ENCODE measurements at regions not wholly inside any gene's neighbourhood (a gene's known extent, or its start where the extent isn't known, plus 50 kb on each side); places are given as distances from the start of the nearest gene placed in this dataset.
A peak's percentile ranks its signal among the peaks of the same experiment; 100 is the strongest.

DNA sequence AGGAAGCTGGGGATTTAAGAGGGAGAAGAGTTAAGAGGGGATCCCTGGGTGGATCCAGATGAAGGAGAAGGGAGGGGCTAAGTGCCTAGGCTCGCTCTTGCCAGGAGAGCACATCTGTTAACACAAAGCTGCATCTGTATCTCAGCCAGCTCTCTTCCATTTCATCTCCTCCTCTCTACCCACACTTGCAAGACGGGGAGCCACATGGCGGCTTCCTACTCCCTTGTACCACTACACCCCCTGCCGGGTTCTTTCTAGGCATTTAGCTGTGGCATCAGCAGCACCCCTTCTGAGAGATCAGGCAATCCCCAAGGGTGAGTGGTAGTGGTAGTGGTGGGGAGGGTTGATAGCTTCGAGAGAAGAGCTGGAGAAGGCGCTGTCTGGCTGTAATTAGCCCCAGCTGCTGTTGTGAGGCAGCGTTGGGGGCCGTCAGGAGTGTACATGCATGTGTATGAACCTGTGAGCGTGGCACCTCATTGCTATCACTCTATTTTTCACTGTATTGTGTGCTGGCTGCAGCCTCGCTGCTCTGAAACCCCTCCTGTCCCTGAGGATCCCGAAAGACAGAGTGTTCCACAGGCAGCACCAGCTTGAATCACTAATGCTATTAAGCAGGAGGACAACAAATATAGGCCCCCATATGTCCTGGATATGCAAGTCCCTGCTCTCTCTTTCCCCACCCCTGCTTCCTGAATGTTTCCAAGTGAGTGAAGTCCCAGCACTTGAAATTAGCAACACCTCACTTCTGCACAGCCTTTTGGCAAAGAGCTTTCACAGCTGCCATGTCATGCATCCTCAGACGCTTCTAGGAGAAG, 73.7 kb downstream of the RTL9 start:
- no peak for DNase-seq (ENCODE audit: low read depth)

DNA sequence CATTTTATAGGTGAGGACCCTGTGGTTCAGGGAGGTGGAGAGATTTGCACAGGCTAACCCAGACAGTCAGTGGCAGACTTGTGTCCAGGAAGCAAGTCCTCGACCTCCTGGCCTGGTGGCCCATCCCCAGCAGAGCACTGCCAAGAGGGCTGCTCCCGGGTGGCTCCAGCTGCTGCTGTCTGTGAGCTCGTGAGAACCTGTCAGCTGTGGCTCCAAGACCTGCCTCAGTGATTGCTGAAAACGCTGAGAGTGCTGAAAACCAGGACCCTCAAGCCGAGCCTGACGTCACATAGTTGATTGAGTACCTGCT, 74.2 kb downstream of the RTL9 start:
- no peak for DNase-seq (ENCODE audit: low read depth)

GRCh38 chrX:110435196-110435595, 76.5 kb downstream of the RTL9 start:
- no peak for DNase-seq (ENCODE audit: low read depth)

DNA sequence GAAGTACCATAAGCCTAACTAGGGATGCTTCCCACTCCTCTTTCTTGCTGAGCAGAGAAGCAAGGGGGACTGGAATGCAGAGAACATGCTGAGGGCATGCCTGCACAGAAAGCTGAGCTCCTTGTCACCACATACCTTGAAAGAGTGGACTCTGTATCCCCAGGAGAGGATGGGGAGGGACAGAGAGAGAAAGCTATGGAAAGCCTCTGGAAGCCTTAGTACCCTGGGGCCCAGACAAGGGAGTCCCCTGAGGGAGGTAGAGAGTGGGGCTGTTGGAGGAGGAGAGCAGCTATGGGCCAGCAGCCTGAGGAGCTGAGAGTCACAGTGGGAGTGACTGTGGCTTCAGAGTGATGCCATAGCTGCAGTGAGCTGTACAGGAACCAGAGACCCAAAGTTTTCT, 77.9 kb downstream of the RTL9 start:
- DNase-seq (ENCODE audit: low read depth): no peak

DNA sequence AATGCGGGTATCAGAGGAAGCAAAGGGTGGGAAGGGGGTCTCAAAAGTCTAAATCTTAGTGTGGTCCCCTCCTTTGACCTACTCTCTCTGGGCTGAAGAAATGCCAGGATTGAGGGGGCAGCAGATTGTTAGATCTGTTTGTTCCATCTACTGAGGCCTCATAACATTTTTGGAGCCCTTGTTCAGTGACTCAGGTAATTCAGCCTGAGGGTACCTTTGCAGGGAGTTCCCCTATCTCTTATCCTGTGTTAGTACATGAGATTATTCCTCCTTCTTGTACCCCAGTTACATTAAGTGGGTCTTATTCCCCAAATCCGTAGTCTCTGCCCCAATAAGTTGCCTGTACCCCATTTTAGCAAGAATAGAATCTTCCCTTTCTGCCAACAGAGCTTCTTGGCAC, 79.0 kb downstream of the RTL9 start:
- no peak for DNase-seq (ENCODE audit: low read depth)

GRCh38 chrX:110440016-110440805, 81.6 kb downstream of the RTL9 start:
- DNase-seq (ENCODE audit: low read depth): no peak

DNA sequence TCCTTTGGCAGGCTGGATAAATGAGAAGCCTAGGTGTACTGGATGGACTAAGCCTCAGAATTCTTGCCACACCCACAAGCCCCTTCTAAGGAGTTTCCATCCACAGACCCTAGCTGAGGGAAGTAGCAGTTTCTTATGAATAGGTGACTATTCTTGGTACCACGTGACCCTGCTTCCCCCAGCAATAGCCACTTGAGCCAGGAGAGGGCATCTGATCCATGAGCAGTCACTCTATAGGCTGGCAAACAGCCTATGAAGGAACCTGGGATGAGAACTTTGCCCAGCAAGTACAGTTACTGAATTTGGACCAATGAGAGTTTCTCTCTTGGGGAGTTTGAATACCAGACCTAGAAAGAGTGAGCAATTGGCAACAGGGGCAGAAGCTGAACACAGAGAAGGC, 84.0 kb downstream of the RTL9 start:
- DNase-seq (ENCODE audit: low read depth): no peak

- DNase-seq (ENCODE audit: low read depth): no peak
These were observed 86.3 kb downstream of the RTL9 start for GRCh38 chrX:110444996-110445395.

DNA sequence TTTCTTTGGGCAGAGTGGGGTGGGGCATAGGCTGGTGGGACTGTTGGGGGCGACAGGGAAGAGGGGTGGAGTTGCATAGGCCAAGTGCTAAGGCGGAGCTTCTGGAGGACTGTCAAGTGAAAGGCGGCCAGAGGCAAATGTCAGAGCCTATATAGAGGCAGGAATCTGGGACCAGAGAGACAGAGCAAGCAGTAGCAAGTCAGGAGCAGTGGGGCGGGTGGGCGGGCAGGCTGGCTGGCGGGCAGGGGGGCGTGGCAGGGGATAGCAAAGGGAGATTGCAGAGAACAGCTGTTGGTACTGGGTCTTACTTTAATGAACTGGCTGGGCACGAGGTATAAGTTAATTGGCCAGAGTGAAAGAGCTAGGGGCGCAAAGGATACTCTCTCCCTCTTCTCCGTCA, 89.8 kb downstream of the RTL9 start:
- DNase-seq (ENCODE audit: low read depth): no peak

DNA sequence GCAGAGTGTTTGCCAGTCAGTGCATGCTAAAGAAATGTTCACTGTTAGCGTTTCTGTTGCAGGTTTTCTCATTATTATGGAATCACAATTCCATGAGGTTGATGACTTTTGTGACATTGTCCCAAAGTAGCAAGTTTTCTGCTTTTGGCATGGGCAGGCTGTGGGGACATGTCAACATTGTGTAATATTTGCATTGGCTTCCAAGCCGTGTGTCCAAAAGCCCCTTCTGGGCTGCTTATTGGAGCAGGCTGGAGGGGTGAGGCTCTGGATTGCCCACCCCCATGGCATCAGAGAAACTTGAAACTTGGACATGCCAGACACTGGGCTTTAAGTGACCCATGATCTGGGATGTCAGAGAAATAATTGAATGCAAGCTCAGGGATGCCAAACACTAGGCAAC, 90.7 kb downstream of the RTL9 start:
- no peak for DNase-seq (ENCODE audit: low read depth)

DNA sequence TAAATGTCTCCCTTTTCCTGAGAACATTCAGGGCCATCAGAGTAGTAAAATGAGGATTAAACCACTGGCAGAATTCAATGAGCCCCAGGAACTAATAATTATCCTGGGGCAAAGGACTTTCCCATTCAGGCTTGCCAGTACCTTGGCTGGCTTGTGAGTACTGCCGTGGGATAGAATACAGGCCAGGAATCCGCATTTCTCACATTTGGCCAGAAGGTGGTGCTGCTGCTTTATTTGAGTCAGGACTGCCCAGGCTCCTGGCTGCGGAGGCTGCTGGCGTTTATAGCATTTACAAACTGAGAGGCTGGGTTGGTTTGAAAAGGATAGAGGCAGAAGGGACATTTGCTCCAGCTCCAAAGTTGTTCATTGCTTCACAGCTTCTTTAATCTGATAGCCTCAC, 91.4 kb downstream of the RTL9 start:
- peak; percentile 49 for DNase-seq (ENCODE audit: low read depth)

GRCh38 chrX:110454336-110454735, 95.7 kb downstream of the RTL9 start:
- DNase-seq (ENCODE audit: low read depth): no peak

GRCh38 chrX:110462957-110463356, 104.3 kb downstream of the RTL9 start:
- no peak for DNase-seq (ENCODE audit: low read depth)

DNA sequence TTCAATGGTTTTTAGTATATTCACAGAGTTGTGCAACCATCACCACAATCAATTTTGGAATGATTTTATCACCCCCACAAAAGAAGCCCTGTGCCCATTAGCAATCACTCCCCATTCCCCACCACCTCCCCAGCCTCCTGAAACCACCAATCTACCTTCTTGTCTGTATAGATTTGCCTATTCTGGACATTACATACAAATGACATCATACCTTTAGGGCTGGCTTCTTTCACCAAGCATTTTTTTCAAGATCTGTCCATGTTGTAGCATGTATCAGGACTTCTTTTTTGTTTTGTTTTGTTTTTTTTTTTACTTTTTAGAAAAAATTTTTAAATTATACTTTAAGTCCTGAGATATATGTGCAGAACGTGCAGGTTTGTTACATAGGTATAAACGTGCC, 108.1 kb downstream of the RTL9 start:
- DNase-seq (ENCODE audit: low read depth): no peak

DNA sequence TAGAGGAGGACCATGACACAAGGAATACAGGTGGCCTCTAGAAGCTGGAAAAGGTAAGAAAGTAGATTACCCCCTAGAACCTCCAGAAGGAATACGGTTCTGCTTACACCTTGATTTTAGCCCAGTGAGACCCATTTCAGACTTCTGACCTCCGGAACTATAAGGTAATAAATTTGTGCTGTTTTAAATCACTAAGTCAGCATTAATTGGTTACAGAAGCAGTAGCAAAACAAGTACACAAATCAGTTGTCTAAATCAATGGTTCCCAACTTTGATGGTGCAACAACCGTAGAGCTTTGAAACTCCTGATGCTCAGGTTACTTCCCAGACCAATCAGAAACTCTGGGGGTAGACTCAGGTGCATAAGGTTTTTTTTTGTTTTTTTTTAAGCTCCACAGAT, 113.6 kb downstream of the RTL9 start:
- DNase-seq (ENCODE audit: low read depth): no peak

DNA sequence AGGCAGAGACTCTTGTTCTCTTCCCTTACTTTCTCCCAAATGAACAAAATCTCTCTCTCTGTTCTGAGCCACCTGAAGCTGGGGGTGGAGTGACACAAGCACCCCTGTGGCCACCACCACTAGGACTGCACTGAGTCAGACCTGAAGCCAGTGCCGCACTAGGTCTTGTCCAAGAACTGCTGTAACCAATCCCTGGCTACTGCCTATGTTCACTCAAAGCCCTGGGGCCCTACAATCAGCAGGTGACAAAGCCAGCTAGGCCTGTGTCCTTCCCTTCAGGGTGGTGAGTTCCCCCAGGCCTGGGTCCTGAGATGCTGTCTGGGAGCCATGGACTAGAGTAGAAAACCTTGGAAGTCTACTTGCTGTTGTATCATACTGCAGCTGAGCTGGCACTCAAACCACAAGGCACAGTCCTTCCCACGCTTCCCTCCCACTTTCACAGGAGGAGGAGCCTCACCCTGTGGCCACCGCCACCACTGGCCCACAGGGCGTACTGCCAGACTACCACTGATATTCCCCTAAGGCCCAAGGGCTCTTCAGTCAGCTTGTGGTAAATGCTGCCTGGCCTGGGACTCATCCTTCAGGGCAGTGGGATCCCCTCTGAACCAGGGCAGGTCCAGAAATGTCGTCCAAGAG, 119.1 kb downstream of the RTL9 start:
- DNase-seq (ENCODE audit: low read depth): no peak

DNA sequence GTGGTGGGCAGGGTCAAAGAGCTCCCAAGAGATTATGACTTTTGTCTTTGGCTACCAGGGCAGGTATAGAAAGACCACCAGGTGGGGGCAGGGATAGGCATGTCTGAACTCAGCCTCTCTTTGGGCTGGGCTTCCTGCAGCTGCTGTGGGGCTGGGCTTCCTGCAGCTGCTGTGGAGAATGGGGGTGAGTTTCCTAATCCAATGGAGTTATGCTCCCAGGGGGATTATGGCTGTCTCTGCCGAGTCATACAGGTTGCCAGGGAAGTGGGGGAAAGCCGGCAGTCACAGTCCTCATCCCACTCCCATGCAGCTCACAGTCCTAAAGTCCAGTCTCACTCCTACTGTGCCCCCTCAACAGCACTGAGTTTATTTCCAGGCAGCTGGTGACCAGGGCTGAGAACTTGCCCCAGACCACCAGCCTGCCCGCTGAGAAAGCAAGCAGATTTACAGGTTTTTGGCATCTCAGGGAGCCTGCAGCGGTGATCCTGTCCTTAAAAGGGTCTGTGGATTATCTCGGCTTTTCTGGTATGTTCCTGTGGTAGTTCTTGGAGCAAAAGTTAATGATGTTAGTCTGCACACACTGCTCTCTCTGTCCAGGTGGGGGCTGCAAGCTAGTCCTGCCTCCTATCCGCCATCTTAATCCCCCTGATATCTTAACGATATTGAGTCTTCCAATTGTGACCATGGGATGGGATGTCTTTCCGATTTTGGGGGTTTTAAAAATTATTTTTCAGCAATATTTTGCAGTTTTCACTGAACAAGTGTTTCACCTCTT, 133.4 kb downstream of the RTL9 start:
- DNase-seq (ENCODE audit: low read depth): no peak

GRCh38 chrX:110504947-110505346, 146.3 kb downstream of the RTL9 start:
- DNase-seq (ENCODE audit: low read depth): no peak

DNA sequence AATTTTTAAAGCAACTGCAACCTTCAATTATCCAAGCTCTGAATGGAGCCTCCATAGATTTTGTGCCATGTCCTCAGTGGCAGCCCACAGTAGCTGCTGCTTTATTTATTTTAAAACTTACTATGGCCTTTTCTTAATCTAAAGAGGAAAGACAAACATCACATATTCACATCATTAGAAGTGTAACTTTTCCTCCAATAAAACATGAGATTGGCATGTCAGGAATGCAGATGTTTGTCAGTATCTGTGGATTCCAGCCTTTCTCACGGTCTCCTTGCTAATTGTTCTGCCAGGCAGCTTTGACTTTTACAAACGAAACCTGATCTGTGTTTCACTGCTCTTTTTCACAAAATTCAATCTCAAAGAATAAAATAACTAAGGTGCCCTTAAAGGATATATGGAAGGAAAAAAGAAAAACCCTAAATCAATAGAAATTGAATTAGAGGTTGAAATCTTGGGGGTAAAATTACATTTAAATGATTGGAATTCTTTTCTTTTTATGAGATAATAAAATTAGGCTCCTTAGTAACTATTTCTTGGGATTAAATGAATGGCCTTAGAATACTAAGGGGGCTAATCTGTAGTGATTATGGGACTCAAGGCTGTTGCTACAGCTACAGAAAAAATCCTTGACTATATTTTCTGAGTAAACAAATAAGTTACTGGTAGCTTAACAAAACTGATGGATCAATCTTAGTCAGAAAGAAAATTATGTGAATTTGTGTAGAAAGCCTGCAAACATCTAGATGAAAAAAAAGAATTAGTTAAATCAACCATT, 151.3 kb downstream of the RTL9 start:
- DNase-seq (ENCODE audit: low read depth): no peak

DNA sequence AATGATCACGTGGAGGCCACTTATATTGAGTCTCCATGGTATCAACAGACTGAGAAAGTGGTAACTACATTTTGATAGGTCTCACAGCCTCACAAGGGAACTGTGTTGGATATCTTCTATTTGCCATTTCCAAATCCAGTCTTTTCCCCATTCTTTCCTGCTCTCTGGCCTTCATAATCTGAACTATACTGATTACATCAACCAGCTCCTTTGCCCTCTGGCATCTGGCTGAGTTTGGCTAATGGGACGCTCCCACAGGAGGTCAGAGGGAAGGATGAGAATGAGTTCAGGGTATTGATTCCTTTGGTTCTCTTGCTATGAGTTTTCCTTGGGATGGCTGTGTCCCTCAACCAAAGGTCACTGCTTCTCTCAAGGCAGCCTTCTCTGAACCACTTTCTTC, 152.6 kb downstream of the RTL9 start:
- no peak for DNase-seq (ENCODE audit: low read depth)

GRCh38 chrX:110512341-110512740, 153.7 kb downstream of the RTL9 start:
- no peak for DNase-seq (ENCODE audit: low read depth)

GRCh38 chrX:110514509-110514908, 155.9 kb downstream of the RTL9 start:
- no peak for DNase-seq (ENCODE audit: low read depth)

All from fibroblast of the conjunctiva (primary cell).